ENCODE measurements at regions not wholly inside any gene's neighbourhood (a gene's known extent, or its start where the extent isn't known, plus 50 kb on each side); places are given as distances from the start of the nearest gene placed in this dataset.
"Not testable (repeated sequence)": the region's sequence is repeated elsewhere in the genome, so short reads cannot be mapped to it uniquely, and the experiment has no call there.

GRCh38 chr18:30625961-30626360, 416.6 kb downstream of the DSC3 start:
- no peak for DNase-seq

GRCh38 chr18:30623401-30624065, 419.0 kb downstream of the DSC3 start:
- no peak for DNase-seq

GRCh38 chr18:30622635-30623034, 419.9 kb downstream of the DSC3 start:
- no peak for DNase-seq

- DNase-seq, result no peak
Observed at GRCh38 chr18:30622104-30622503, 420.4 kb downstream of the DSC3 start.

- DNase-seq, result no peak
Observed at GRCh38 chr18:30618567-30618966, 424.0 kb downstream of the DSC3 start.

GRCh38 chr18:30616414-30616813, 426.1 kb downstream of the DSC3 start:
- DNase-seq, result no peak

- no peak for DNase-seq
Observed at GRCh38 chr18:30613467-30613801, 429.1 kb downstream of the DSC3 start.

- DNase-seq, result no peak
Observed at GRCh38 chr18:30601541-30601940, 441.0 kb downstream of the DSC3 start.

- DNase-seq, result no peak
Observed at GRCh38 chr18:30597202-30597601, 445.3 kb downstream of the DSC3 start.

GRCh38 chr18:30596635-30597034, 445.9 kb downstream of the DSC3 start:
- DNase-seq, result no peak

GRCh38 chr18:30595942-30596341, 446.6 kb downstream of the DSC3 start:
- DNase-seq, result no peak

- DNase-seq, result not testable (repeated sequence)
Observed at GRCh38 chr18:30594911-30595310, 447.6 kb downstream of the DSC3 start.

GRCh38 chr18:30591462-30591861, 451.1 kb downstream of the DSC3 start:
- DNase-seq, result no peak

- DNase-seq, result no peak
Observed at GRCh38 chr18:30588673-30589164, 453.8 kb downstream of the DSC3 start.

GRCh38 chr18:30583768-30584167, 458.8 kb downstream of the DSC3 start:
- DNase-seq, result no peak

GRCh38 chr18:30582078-30582477, 460.5 kb downstream of the DSC3 start:
- no peak for DNase-seq

GRCh38 chr18:30578707-30579106, 463.8 kb downstream of the DSC3 start:
- DNase-seq, result no peak

- no peak for DNase-seq
Observed at GRCh38 chr18:30572214-30572613, 470.3 kb downstream of the DSC3 start.

- DNase-seq, result no peak
Observed at GRCh38 chr18:30568333-30568732, 474.2 kb downstream of the DSC3 start.

GRCh38 chr18:30566877-30567276, 475.7 kb downstream of the DSC3 start:
- DNase-seq, result no peak

GRCh38 chr18:30562231-30562630, 480.3 kb downstream of the DSC3 start:
- no peak for DNase-seq

- no peak for DNase-seq
Observed at GRCh38 chr18:30556112-30556511, 486.4 kb downstream of the DSC3 start.

GRCh38 chr18:30545393-30545792, 497.1 kb downstream of the DSC3 start:
- DNase-seq, result no peak

- DNase-seq, result no peak
Observed at GRCh38 chr18:30544141-30544540, 498.4 kb downstream of the DSC3 start.
